HuH-7.5 (cell line): ENCODE measurements at regions not wholly inside any gene's neighbourhood (a gene's known extent, or its start where the extent isn't known, plus 50 kb on each side); places are given as distances from the start of the nearest gene placed in this dataset.
"Not testable (repeated sequence)": the region's sequence is repeated elsewhere in the genome, so short reads cannot be mapped to it uniquely, and the experiment has no call there.

ENCODE experiments used
- DNase-seq: peaks from one replicate; pipeline ENCODE4 v3.0.0; 2011; ENCODE audit warnings: low spot score

DNA sequence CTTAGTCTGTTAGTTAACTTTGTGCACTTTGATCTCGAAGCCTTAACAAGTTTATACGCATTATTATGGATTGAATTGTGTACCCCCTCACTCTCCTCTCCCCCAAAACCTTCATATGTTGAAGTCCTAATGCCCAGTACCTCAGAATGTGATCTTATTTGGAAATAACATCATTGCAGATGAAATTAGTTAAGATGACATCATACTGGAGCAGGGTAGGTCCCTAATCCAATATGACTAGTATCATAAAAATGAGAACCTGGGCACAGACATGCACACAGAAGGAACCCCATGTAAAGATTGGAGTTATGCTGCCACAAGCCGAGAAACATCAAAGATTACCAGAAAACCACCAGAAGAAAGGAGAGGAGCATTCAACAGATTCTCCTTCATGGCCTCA is 85.8 kb upstream of the TSC22D1 start:
- DNase-seq, result no peak

DNA sequence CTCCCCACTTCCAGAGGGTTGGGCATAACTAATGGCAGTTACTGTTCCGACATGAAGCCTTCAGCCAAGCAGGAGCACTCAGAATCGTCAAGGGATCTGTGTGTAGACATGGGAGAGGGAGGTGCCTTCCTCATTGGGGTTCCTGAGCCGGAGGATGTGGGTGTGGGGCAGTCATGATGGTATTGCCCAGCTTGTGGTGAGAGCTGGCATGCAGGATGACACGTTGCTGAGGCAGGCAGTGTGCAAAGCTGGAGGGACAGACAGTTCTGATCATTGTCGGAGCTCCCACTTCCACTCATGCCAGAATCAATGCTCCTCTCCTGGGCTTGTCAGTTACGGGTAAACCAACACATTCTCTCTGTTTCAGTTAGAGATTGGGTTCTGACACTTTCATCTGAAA is 83.9 kb upstream of the TSC22D1 start:
- no peak for DNase-seq

DNA sequence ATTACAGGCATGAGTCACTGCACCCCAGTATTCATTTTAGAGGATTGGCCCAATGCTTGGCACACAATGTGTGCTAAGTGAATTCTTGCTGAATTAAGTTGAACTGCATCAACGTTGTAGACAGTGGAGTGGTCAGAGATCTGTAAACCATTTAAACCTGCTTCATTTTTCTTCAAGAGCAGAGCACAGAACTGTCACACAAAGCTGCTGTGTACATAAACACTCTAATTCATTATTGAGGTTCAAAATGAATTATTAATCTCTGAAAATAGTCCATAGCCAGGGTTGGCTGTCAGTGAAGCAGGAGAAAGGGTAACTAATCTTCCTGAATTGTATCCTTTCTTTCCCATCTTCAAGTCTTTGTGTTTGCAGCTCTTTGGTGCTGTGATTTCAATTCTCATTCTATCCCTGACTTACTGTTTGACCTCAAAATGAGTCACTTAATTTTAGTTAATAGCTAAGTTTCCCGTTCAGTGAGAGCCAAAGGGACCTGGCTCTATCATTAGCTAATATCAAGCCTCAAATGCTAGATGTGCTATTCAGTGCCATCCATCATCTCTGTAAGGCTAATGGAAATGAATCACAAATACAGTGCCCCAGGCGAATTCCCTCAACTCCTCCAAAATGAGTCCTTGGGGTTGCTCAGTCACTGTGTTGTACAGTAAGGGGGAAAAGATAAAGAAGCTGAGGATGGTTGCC is 77.0 kb upstream of the TSC22D1 start:
- no peak for DNase-seq

DNA sequence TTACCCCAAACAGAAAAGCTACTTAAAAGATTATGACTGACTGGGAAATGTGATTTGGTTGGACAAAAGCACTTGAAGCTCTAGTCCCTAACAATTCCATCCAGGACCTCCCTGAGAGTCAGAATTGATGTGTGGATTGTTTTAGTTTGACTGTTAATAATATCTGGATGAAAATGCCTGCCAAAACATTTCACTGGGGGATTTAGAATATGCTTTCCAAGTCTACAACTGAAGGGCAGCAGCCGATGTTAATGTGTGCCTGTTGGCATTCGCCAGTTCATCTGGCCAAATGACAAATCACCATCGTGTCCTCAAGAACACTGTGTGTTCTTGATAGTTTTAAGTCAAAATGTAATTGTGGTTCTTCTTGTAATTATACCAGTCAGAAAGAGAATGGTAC is 76.0 kb upstream of the TSC22D1 start:
- no peak for DNase-seq

DNA sequence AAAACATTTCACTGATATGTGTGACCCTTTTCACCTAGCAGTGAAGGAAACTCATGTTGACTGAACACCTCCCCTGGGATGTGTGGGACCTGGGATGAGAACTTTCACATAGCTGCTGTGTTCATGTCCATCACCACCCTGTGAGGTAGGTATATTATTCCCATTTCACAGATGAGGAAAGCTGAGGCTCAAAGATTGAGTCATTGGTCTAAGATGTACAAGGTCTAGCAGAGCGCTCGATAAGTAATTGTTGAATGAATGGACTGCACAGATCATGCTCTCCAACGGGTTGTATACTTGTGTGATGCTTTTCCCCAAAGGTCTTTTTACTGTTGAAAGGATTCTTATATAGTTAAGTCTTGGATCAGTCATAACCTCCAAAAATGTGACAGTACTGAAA is 75.6 kb upstream of the TSC22D1 start:
- no peak for DNase-seq

DNA sequence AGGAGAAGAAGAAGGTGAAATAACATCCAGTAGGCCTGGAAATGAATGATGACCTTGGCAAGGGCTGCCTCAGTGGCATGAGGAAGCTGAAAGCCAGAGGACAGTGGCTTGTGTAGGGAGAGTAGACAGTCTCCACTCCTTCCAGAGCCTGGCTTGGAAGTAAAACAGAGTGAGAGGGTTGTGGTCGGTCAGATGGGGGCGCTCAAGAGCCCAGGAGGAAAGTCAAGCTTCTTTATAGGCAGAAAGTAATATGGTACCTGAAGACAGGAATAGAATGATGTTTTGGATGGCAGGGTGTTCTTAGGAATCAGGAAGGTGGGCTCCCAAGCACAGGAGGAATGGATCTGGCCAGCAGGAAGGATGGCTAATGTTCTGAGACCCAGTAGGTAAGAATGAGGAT is 75.1 kb upstream of the TSC22D1 start:
- no peak for DNase-seq

DNA sequence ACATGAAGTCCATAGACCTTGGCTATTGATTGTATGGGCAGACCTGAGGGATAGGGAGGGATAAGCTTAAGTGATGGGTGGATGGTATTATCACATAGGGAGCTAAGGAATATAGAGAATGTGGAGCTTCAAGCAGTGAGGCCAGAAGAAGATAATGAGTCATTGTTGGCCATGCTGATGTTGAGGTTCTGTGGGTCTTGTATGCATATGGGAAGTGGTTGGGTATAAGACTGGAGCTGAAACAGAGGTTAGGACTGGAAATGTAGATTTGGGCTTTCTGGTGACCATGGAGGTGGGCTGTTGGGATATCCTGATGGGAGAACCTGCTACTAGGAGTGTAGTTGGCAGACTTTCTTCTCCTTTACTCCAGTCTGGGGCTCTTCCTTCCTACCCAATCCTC is 73.7 kb upstream of the TSC22D1 start:
- DNase-seq, result no peak

DNA sequence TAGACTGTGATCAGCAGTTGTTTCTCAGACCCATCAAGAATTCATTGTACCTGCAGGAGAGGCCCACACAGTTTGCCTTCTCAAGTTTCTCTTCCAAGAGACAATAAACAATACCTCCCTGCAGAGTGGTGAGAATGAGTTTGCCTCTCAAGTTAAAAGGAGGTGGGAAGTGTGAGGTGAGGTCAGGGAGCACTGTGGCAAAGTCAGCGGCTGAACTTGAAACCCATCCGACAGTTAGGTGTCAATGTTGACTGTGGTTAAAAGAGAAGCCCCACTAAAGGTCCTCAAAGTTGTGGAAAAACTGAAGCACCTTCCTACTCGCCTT is 72.9 kb upstream of the TSC22D1 start:
- DNase-seq, result no peak

DNA sequence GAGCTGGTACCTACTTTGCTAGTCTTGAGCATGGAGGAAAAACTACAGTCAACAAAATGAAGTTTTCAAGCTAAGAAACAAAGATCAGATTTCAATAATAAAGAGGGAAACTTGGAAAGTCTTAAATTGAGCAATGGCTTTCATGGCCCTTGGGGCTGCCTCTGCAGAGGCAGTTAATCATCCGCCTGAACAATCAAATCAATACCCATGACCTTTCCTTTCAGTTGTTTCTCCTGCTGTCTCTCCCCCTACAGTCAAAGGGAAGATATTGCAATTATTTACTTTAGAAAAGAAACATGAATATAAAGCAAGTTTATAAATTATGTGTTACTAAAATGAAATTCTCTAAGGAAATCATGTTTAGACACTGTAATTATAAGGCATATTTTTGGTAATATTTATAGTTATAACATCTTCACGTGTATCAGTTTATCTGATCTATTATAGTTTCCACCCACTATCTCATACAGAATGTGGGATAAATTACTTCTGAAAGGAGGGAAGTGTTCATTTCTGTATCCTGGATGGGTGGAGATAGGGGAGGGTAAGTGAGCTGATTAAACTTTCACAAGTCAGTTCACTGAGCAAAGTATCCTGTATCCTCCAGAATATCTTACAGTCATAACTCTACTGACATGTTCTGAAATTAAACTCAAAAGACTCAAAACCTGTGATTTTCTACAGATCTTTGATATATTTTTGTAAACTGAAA is 72.4 kb upstream of the TSC22D1 start:
- DNase-seq, result peak; percentile 51

DNA sequence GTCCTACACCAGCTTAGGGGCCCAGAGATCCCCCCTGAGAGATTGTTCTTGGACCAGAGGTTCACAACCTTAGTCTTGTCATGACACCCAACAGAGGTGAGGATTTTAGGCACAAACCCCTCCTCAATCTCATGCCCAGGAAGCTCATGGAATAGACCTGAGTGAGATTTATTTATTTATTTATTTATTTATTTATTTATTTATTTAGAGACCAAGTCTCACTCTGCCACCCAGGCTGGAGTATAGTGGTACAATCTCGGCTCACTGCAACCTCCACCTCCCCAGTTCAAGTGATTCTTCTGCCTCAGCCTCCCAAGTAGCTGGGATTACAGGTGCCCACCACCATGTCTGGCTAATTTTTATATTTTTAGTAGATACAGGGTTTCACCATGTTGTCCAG is 71.4 kb upstream of the TSC22D1 start:
- not testable (repeated sequence) for DNase-seq

DNA sequence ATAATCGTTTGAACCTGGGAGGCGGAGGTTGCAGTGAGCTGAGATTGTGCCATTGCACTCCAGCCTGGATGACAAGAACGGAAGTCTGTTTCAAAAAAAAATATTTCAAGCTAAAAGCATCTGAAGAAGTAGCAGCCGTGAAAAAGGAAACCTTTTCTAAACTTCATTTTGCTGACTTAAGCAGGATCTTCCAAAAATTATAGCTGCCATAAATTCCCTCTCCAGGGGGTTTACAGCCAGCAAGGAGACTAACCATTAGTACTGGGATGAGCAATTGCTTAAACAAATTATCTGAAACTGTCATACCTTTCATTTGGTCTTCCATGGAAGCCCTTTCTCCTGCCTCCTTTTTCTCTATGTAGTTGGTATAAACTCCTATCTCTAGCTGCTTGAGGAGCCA is 69.9 kb upstream of the TSC22D1 start:
- no peak for DNase-seq

DNA sequence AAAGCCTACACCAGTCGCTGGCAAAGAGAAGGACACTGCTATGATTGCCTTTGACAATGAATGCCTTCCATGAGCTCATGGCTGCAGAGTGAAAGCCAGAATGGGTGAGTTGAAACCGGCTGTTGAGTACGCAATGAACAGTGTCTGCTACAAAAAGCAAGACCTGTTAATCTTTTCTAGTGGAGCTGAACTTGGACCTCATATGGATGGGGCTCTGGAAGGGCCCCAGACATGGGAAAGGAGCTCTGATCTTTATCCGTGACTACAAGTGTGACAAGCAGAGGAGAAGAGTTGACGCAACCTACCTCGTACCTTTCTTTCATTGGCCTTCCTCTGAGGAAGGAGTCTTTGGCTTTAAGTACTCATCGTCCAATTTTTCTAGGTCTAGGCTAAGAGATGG is 67.1 kb upstream of the TSC22D1 start:
- no peak for DNase-seq

DNA sequence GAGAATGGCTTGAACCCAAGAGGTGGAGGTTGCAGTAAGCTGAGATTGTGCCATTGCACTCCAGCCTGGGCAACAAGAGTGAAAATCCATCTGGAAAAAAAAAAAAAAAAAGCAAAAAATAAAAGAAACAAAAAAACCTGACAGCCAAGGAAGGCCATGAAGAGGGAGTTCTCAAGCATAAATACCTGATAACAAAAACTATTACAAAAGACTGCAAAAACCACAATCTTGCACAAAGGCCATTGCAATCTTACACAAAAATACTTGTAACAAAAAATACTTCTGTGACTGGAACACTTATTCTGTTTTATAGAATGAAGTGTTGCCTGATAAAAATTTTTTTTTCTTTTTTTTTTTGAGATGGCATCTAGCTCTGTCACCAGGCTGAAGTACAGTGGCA is 61.5 kb upstream of the TSC22D1 start:
- DNase-seq, result no peak

DNA sequence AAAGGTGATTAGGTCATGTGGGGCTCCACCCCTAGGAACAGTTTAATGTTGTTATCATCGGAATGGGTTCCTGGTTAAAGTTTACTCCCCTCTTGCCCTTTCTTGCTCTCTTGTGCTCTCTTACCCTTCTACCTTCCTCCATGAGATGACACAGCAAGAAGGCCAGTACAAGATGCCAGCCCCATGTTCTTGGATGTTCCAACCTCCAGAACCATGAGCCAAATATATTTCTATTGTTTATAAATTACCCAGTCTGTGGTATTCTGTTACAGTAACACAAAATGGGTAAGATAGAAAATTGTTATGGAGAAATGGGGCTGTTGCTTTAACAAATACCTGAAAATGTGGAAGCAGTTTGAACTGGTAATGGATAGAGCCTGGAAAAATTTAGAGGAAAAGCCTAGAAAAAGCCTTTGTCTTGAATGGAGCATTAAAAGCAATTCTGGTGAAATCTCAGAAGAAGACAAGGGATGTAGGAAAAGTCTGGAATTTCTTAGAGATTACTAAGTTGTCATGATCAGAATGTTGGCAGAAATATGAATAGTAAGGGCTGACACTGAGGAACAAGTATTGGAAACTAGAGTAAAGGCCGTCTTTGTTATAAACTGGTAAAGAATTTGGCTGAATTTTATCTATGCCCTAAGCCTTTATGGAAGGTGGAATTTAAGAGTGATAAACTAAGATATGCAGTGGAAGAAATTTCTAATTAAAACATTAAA is 53.5 kb upstream of the TSC22D1 start:
- no peak for DNase-seq

DNA sequence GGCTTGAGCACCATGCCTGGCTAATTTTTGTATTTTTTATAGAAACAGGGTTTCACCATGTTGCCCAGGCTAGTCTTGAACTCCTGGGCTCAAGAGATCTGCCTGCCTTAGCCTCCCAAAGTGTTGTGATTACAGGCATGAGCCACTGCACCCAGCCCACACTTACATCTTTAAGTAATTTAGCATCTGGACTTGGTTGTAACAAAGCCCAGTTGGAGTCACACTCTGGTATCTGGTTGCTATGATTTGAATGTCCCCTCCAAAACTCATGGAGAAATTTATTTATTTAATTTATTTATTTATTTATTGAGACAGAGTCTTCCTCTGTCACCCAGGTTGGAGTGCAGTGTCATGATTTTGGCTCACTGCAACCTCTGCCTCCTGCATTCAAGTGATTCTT is 52.7 kb upstream of the TSC22D1 start:
- DNase-seq, result not testable (repeated sequence)

DNA sequence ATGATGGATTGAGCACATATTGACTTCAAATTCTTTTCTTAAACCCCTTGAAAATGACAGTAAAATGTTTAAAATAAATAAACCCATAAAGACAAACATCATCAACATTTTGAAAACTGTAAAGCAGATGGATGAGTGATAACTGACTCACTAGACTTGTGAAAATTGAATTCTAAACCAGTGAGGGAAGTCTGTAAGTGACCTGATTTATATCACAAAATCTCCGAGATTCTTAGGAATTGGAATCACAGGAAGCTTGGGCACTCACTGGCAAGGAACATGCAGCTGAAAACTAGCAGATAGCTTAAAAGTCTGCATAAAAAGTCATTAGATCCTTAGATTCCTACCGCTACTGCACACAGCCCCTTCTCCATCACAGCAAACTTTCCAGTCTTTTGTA is 51.3 kb upstream of the TSC22D1 start:
- no peak for DNase-seq

DNA sequence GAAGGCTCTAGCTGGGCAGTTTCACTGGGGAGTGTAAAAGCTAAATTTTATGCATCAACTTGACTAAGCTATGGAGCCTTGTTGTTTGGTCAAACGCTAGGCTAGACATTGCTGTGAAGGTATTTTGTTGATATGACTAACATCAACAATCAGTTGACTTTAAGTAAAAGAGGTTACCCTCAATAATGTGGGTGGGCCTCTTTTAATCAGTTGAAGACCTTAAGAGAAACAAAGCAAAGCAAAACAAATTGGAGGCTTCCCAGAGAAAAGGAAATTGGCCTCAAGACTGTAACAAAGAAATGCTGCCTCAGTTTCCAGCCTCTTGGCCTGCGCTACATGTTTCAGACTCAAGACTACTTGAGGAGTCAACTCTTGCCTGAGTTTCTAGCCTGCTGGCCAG is 50.0 kb upstream of the TSC22D1 start:
- DNase-seq, result no peak
